SU-DHL-6 (cell line): ENCODE measurements at regions not wholly inside any gene's neighbourhood (a gene's known extent, or its start where the extent isn't known, plus 50 kb on each side); places are given as distances from the start of the nearest gene placed in this dataset.

Experiments used
- EZH2phosphoT487 ChIP-seq: fragments of 200-600 bp; sonication (generic), shearing (Covaris generic); conservative IDR thresholded peaks from 2 replicates; pipeline ENCODE4 v1.6.1; 2018; ENCODE audit warnings: mild to moderate bottlenecking, antibody characterized with exemption, low read length, moderate library complexity, mixed read lengths
- TF ChIP-seq, protein P1 (sequence below): fragments of 200-600 bp; sonication (generic); IDR thresholded peaks from one replicate; pipeline ENCODE4 v1.5.1; 2017; ENCODE audit warnings: antibody characterized with exemption, mild to moderate bottlenecking, low read length, moderate library complexity; ENCODE audit not compliant: insufficient read depth, poor library complexity, severe bottlenecking

DNA sequence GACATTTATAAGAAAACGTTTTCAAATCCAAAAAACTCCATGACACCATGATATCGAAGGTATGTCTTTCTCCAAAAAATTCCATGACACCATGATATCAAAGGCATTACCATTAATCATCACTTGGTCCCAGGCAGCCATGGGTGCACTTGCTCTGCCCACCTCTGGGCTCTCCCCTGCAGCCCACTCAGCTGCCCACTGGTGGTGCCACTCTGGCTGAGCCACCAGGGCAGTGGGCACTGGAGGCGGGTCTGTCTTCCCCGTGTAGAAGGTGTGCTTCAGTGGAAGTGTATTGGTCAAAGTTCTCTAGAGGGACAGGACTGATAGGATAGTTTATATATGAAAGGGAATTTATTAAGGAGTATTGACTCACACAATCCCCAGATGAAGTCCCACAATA, 240.4 kb downstream of the KLF6 start:
- TF ChIP-seq, protein P1, sequence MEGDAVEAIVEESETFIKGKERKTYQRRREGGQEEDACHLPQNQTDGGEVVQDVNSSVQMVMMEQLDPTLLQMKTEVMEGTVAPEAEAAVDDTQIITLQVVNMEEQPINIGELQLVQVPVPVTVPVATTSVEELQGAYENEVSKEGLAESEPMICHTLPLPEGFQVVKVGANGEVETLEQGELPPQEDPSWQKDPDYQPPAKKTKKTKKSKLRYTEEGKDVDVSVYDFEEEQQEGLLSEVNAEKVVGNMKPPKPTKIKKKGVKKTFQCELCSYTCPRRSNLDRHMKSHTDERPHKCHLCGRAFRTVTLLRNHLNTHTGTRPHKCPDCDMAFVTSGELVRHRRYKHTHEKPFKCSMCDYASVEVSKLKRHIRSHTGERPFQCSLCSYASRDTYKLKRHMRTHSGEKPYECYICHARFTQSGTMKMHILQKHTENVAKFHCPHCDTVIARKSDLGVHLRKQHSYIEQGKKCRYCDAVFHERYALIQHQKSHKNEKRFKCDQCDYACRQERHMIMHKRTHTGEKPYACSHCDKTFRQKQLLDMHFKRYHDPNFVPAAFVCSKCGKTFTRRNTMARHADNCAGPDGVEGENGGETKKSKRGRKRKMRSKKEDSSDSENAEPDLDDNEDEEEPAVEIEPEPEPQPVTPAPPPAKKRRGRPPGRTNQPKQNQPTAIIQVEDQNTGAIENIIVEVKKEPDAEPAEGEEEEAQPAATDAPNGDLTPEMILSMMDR, result no peak
- no peak for TF ChIP-seq EZH2phosphoT487
